Stimulated activated CD4-positive, alpha-beta T cell treated with anti-CD3 and anti-CD28 coated beads, Interleukin-1b, Interleukin-23, amount 100 ng/mL, for 4 hours (primary cell): ENCODE measurements at regions not wholly inside any gene's neighbourhood (a gene's known extent, or its start where the extent isn't known, plus 50 kb on each side); places are given as distances from the start of the nearest gene placed in this dataset.
A peak's percentile ranks its signal among the peaks of the same experiment; 100 is the strongest.
"Not testable (repeated sequence)": the region's sequence is repeated elsewhere in the genome, so short reads cannot be mapped to it uniquely, and the experiment has no call there.

Source experiments
- DNase-seq, 2 donors: peaks; one replicate each; pipeline ENCODE4 v3.0.0-alpha.2; 2020; ENCODE audit warnings: low read depth in 2 of 2

DNA sequence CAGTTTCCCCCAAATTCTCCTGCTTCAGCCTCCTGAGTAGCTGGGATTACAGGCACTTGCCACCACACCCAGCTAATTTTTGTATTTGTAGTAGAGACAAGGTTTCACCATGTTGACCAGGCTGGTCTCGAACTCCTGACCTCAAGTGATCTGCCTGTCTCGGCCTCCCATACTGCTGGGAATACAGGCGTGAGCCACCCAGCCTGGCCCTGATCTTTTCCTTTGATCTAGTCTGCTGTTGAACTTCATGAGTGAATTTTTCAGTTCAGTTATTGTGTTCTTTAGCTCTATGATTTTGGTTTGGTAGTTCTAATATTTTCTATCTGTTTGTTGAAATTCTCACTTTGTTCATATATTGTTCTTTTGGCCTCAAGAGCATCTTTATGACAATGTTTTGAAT is 83.4 kb upstream of the RAP2C start:
- not testable (repeated sequence) for DNase-seq

DNA sequence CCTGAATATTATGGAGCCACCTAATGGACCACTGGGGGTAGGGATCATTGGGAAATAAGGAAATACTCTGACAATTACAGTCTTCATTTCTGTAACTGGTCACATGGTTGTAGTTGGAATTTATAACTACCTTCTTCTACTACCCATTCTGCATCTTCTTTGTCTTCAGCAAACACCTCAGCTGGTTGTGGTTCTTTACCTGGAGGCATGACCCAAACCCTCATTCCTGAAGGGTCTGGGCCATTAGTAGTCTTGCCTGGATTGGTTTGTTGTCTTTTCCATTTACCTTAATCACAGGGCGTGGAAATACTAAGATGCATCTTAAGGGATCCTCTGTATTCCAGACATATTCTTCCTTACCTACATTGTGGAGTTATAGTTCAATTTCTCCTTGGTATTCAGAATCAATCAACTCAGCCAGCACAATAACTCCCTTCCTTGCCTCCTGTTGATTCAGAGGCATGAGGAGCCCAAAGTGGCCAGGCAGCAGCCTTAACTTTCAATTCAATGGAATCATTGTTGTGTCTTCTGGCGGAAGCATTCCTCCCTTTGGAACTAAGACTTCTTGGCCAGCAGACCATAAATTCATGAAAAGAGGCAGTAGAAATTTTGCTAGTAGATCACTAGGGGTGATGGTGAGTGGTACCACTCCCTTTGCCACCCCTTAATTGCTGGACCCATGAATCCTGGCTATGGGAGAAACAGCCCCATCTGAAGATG is 75.7 kb upstream of the RAP2C start:
- DNase-seq: no peak

GRCh38 chrX:132294192-132294591 is 74.9 kb upstream of the RAP2C start:
- DNase-seq: no peak

DNA sequence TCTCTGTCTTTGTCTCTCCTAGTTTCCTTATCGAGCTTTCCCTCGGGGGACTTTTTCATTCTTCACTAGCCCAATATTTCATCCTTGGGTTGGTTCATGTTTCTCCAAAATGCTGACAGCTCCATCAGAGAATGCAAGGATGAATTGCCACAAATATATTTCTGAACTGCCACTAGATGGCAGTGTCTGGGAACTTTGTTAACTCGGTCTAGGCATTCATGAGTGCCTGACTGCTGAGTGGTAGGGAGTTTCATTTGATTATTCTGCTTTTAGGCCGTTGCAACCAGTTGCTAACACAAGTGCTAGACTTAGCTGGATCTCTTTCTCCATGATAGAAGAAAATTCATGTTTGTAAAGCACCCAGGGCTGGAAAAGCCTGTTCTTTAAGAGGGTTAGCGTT is 73.5 kb upstream of the RAP2C start:
- peak in 1 of 2 donors; percentile 13 for DNase-seq

- DNase-seq: no peak
Measured at GRCh38 chrX:132277953-132278614, 58.8 kb upstream of the RAP2C start.

GRCh38 chrX:132272826-132273225 is 53.6 kb upstream of the RAP2C start:
- DNase-seq: no peak

GRCh38 chrX:132271311-132271778 is 52.1 kb upstream of the RAP2C start:
- no peak for DNase-seq

DNA sequence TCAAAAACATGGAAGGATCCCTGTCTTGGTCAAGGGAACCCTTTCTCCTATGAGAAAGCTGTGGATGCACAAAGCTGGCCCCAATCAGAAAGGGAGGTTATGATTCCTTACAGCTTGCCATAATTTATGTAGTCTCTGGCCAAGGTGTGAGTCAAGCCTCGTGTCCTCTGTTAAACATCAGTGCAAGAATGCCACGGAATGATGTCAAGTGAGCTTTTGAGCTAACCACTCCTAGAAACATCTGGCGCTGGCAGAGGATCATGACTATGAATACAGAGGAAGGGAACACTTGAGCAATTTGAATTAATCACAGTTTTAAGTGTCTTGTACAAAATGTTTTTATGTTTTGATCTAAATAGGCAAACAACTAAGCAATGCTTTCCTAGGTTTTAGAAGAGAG is 51.5 kb upstream of the RAP2C start:
- DNase-seq: no peak

- no peak for DNase-seq
Measured at GRCh38 chrX:132270021-132270420, 50.8 kb upstream of the RAP2C start.
